ENCODE measurements at regions not wholly inside any gene's neighbourhood (a gene's known extent, or its start where the extent isn't known, plus 50 kb on each side); places are given as distances from the start of the nearest gene placed in this dataset.

GRCh38 chr1:88139633-88140032 lies 544.4 kb upstream of the PKN2 start:
- TF ChIP-seq, protein P1, sequence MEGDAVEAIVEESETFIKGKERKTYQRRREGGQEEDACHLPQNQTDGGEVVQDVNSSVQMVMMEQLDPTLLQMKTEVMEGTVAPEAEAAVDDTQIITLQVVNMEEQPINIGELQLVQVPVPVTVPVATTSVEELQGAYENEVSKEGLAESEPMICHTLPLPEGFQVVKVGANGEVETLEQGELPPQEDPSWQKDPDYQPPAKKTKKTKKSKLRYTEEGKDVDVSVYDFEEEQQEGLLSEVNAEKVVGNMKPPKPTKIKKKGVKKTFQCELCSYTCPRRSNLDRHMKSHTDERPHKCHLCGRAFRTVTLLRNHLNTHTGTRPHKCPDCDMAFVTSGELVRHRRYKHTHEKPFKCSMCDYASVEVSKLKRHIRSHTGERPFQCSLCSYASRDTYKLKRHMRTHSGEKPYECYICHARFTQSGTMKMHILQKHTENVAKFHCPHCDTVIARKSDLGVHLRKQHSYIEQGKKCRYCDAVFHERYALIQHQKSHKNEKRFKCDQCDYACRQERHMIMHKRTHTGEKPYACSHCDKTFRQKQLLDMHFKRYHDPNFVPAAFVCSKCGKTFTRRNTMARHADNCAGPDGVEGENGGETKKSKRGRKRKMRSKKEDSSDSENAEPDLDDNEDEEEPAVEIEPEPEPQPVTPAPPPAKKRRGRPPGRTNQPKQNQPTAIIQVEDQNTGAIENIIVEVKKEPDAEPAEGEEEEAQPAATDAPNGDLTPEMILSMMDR (conservative IDR thresholded peaks at IDR 0.05 in 1 of 2, IDR thresholded peaks at IDR 0.05 in 1 of 2; ENCODE audit: extremely low read depth in 1 of 2, insufficient read depth in 1 of 2, low read depth in 1 of 2, low read length in 2 of 2) = no peak
- no peak for TF ChIP-seq EZH2 (IDR thresholded peaks at IDR 0.05; ENCODE audit: borderline replicate concordance, low read length)
